Heart left ventricle (tissue), 13 donors: ENCODE measurements at regions not wholly inside any gene's neighbourhood (a gene's known extent, or its start where the extent isn't known, plus 50 kb on each side); places are given as distances from the start of the nearest gene placed in this dataset.

ENCODE experiments used
- CTCF ChIP-seq, 12 donors: fragments of 200-600 bp; sonication (generic) in 4 of 12; IDR thresholded peaks; one replicate each; pipeline versions ENCODE4 v1.5.0 to v1.8.0; 2018 to 2022; ENCODE audit warnings: antibody characterized with exemption in 12 of 12, mild to moderate bottlenecking in 5 of 12
- POLR2A ChIP-seq, 2 donors: fragments of 450-650 bp; IDR thresholded peaks; one replicate each; pipeline ENCODE4 v1.6.1; 2017; ENCODE audit warnings: antibody characterized with exemption in 2 of 2, mild to moderate bottlenecking in 2 of 2, moderate library complexity in 2 of 2
- donor health status: ischemic (EF 13 %, LVEDD 7.1; RV severe dilation, severe dysfunction).
- donor health status: DM: no; HTN: yes; CAD: no.
- donor health status: DM: no; HTN: no; CAD: no.
- donor health status: ischemic (EF 25% LVEDD 6.9; RV normal size, moderate dysfunction).
- donor health status: ischemic (EF 25% LVEDD 5.7; RV mildly dilated, moderate dysfunction).
- donor health status: ischemic (EF 35%, LVEDD 5.7; RV mildly dilated, moderate dysfunction).
- donor health status: nonischemic (EF 11% LVEDD 7.7; RV severe dilation, severe dysfunction).
- donor health status: DM: yes; HTN: yes; CAD: no.
- donor health status: PGD.
- donor health status: ischemic (EF 29% LVEDD 5.4; RV normal size, mild dysfunction).
- donor health status: nonischemic (EF 23%, LVEDD 6.1; RV moderate dilation, normal function).

GRCh38 chr2:58334414-58334813 is 93.3 kb upstream of the FANCL start:
- TF ChIP-seq CTCF (IDR thresholded peaks at IDR 0.05) = no peak
- no peak for TF ChIP-seq POLR2A (IDR thresholded peaks at IDR 0.05)
